NCI-H446 (cell line): ENCODE measurements at regions not wholly inside any gene's neighbourhood (a gene's known extent, or its start where the extent isn't known, plus 50 kb on each side); places are given as distances from the start of the nearest gene placed in this dataset.

ENCODE experiments used
- DNase-seq, 2 experiments: peaks; one replicate each; lab custom pipeline; 2025; lab: John Stamatoyannopoulos, UW

DNA sequence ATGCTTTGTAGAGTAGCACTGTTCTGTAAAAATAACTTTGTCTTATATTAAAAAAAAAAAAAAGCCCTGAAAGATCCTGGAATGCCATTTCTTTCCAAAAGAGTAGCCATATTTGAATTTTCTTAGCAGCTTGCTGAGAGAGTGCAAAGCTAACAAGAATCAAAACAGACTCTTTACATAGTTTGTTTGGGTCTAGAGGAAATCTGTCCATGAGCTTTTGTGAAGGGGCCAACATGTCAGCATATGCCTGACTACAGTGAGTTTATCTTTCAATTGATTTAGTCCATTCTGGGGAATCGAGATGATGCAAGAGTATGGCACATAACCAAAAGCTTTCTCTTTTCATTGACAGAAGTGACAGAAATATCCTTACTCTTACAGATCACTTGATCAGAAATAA is 777.7 kb upstream of the ACVR2A start:
- peak in 1 of 2 experiments; percentile 70 for DNase-seq

DNA sequence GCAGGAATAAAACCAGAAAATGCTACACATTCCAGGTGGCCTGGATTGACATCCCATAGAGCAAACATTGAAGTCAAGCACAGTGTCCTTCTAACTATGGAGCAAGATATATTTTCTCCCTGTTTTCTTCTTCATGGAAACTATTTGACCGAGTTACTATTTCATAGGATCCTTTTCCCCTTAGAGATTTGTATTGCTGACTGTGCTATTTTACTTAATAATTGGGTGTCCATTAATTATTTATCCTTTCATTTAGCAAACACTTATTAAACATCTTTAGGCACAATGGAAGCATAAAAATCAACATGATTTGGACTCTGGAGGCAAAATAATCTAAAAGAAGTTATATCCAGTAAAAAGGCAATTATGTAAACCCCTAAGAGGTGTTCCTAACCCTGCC is 782.8 kb upstream of the ACVR2A start:
- no peak for DNase-seq

GRCh38 chr2:147061269-147061668 is 783.6 kb upstream of the ACVR2A start:
- DNase-seq, result no peak

- DNase-seq, result no peak
Measured at GRCh38 chr2:147057892-147058490, 786.8 kb upstream of the ACVR2A start.

GRCh38 chr2:147051814-147052213 is 793.0 kb upstream of the ACVR2A start:
- DNase-seq, result no peak

DNA sequence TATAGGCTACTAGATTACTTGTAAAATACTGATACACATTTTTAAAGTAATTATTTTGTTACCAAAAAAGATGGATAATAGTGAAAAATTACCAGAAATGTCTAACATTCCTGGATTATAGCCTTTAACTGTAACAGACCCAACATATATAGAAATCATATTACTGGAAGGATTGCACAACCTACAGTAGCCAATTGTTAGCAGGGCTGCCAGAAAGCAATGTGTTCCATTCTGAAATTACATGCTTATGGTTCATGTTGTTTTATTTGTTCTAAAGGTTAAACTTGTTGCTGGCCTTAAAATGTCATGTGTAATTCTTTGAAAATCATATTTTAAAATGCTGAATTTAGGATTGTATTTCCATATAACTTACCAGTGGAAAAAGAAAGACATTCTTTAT is 793.6 kb upstream of the ACVR2A start:
- no peak for DNase-seq

GRCh38 chr2:147049957-147050356 is 794.9 kb upstream of the ACVR2A start:
- no peak for DNase-seq

GRCh38 chr2:147046473-147046872 is 798.4 kb upstream of the ACVR2A start:
- no peak for DNase-seq

GRCh38 chr2:147045113-147045512 is 799.7 kb upstream of the ACVR2A start:
- peak; percentile 31 to 75 for DNase-seq

GRCh38 chr2:147041121-147041494 is 803.7 kb upstream of the ACVR2A start:
- DNase-seq, result no peak

- DNase-seq, result no peak
Measured at GRCh38 chr2:147040298-147041120, 804.3 kb upstream of the ACVR2A start.

DNA sequence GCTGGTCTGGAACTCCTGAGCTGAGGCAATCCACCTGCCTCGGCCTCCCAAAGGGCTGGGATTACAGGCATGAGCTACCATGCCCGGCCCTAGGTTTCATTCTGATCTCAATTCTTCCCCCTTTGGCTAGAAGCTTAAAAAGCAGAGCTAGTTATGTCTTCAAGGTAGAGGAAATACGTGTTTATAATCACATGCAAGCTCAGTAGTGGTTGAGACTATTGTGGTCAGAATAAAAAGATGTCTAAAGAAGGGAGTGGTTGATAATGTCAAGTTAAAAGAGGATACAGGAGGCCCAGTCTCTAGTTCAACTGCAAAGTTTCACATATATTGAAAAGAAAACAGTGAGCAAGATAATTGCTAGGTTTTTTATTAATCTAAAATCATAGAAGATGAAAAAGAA is 807.8 kb upstream of the ACVR2A start:
- no peak for DNase-seq

DNA sequence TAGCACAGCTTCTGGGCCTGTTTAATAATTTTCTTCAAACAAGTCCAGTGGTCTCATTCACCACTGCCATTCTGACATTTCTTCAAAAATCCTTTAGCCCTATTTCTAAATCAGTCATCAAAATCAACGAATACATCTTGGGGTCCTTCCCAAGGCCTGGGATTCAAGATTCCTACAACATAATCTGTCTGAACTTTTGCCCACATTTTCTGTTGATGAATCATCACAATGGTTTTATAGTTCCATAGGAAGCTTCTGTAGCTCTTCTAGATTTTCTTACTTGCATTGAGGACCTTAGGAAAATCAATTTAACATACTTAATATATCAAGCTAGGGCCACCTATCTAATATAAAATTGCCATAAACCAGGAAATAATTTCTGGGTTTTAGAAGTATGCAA is 811.8 kb upstream of the ACVR2A start:
- no peak for DNase-seq

DNA sequence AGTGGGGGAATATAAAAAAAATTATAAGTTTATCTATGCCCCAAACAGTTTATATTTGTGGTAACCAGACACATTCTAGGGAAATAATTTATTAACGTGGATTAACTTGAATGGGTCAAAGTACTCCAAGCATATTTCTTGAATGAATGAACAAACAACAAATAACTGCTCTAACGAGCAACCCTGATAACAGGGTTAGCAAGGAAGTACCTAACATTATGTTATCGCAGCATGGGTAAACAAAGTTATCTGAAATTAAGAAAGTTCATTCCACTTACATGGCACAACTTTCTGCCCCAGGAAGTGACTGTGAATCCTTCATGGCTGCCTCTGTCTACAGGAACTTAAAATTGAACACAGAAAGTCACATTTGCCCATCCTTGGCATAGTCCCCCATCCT is 812.9 kb upstream of the ACVR2A start:
- DNase-seq, result no peak

DNA sequence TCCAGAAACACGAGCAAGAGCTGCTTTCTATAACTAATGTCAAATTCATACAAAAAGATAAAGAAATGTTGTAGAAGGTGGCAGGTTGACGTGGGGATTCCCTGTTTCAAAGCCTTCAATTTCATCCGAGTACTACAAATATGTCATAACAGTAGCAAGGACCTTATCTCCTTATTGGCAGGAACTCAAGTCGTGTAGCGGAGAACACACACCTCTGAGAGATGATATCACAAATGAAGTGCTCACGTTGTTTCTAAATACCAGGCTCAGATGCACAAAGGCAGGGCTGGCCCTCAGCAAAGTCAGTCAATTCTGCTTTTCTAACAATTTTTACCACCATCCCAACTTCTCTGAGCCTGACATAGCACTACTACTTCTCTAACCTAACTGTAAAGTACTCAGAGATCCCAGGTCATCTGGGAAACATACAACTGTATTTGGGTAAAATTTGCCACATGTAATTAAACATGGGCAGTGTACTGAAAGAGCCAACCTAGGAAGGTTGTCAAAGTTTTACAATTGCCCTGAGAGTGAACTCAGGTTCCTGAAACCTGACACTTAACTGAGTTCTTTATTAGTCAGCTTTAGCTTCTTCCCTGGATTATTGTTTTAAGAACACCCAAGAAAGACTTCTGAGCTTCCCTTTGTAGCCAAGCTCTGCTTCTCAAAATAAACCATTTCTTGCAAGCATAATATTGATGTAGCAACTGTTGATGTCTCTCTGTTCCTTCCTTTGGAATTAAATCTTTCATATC is 813.7 kb upstream of the ACVR2A start:
- DNase-seq, result no peak

GRCh38 chr2:147027436-147027835 is 817.4 kb upstream of the ACVR2A start:
- DNase-seq, result no peak

- no peak for DNase-seq
Measured at GRCh38 chr2:147026664-147027295, 818.0 kb upstream of the ACVR2A start.

DNA sequence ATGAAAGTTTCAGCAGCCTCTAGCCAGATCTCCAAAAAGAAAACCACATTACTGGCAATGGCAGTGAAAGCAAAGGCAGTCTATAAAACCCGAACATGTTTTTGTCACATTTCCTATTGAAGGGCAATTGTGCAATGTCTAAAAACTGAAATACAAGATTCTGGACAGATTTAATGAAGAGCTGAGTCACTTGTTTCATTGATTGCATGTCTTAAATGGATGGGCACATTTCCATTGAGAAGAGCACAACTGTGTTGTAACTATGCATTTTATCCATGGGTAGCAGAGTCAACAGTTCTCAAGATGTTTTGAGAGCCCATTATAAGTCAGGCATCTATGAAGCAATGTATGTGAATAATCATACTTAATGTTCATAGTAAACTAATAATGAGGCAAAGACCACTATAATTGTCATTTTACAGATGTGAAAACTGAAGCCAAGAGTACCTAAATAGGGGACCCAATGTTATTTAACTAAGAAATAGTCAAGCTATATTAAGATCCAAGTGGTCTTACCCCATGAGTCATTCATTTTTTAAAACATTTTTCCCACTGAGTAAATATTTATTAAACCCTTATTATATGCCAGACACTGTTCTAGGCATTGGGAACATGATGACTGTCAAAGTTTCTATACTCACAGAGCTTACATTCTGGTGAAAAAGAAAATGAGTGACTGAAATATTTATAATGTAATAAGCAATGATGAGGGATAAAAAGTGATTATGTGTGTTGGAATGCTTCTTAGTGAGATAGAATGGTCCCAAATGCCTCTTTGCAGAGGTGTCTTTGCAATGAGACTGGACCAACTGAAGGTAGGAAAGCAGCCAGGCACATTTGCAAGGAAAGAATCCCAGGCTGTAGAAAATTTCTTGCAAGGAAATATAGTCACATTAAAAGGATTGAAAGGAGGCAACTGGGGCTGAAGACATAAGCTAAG is 818.9 kb upstream of the ACVR2A start:
- DNase-seq, result no peak

- DNase-seq, result no peak
Measured at GRCh38 chr2:147019311-147019710, 825.5 kb upstream of the ACVR2A start.

- DNase-seq, result no peak
Measured at GRCh38 chr2:147017951-147018645, 826.7 kb upstream of the ACVR2A start.

- DNase-seq, result no peak
Measured at GRCh38 chr2:147016181-147016580, 828.6 kb upstream of the ACVR2A start.
